ENCODE measurements at regions not wholly inside any gene's neighbourhood (a gene's known extent, or its start where the extent isn't known, plus 50 kb on each side); places are given as distances from the start of the nearest gene placed in this dataset.

GRCh38 chr18:78771496-78772359, 207.9 kb upstream of the SALL3 start:
- DNase-seq (ENCODE audit: low spot score) = no peak

- DNase-seq (ENCODE audit: low spot score) = no peak
These were observed 207.0 kb upstream of the SALL3 start for GRCh38 chr18:78772360-78773302.

GRCh38 chr18:78773303-78773755, 206.3 kb upstream of the SALL3 start:
- no peak for DNase-seq (ENCODE audit: low spot score)

GRCh38 chr18:78773819-78774218, 205.8 kb upstream of the SALL3 start:
- DNase-seq (ENCODE audit: low spot score) = no peak

DNA sequence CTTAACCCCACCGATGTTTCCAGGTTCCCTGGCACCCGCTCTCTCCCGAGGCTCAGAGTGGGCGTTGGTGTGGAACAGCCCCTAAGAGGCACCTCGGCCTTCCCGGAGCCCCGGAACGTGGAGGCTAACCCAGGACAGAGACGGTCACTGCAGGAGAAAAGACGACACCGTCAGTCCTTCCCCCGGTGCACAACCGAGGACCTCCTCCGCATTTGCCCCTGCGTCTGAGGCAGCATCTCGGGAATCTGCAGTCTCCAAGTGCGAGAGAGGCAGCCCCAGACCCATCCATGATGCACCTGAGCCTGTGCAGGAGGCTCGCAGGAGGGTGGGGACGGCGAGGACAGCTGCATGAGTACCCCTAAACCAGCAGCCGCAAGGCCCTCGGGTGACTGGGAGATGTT, 204.9 kb upstream of the SALL3 start:
- no peak for DNase-seq (ENCODE audit: low spot score)

- no peak for DNase-seq (ENCODE audit: low spot score)
These were observed 203.5 kb upstream of the SALL3 start for GRCh38 chr18:78776151-78776550.

GRCh38 chr18:78776706-78777285, 202.8 kb upstream of the SALL3 start:
- DNase-seq (ENCODE audit: low spot score) = no peak

DNA sequence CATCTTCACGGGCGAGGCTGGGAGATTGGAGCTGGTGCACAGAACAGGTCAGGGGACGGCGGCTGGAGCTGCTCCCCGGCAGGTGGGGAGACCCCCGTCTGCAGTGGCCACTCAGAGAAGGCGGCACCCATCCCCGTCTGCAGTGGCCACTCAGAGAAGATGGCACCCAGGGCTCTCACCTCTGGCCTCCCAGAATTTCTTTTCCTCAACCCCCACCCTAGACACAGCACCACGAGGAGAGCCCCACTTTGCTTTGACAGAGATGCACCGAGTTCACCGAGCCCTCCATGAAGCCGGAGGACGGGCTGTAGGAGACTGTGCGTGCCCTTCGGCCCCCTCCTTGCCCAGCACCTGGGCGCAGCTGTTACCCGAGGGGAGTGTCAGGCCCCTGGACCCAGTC, 201.6 kb upstream of the SALL3 start:
- DNase-seq (ENCODE audit: low spot score) = no peak

DNA sequence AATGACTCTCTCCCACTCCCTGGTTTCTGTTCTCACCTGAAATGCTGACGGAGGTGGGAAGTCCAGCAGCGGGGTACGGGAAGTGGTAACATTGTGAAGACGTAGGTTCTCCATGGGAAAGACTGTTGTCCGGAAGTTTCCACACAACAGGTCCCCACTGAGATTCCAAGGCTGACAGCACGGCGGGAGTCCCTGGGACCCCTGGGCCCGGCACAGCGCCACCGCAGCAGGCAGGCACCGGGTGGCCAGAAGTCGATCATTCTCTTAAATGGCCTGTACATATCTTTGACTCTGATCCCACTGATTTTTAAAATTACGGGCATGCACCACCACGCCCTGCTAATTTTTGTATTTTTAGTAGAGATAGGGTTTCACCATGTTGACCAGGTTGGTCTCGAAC, 201.0 kb upstream of the SALL3 start:
- DNase-seq (ENCODE audit: low spot score) = no peak

DNA sequence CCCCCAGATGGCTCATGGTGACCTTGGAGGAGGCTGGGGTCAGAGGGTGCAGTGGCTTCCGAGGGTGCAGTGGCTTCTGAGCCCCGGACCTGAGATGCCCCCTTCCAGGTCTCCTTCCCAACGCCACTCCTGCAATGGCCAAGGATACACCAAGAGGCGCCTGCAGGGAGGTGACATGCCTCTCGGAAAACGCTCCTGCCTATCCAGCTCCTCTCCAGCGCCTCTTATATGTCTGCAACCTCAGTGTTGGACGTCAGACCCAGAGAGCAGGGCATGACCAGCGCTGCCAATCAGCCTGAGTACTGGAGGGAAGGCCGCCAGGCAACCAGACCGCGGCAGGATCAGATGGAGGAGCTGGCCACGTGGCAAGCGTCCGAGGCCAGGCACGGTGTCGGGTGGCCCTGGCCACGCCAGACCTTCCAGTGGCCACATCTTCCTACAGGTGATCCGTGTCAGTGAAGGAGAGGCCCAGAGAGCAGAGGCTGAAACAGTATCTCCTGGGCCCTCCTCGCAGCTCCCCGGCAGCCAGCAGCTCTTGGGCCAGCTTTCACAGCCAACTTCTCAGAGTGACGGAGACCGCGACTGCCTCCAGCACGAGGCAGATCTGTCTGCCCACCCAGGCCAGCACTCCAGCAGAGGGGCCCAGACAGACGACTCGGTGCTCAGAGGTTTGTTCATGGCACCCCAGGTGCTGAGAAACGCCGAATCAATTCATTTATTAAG, 199.5 kb upstream of the SALL3 start:
- DNase-seq (ENCODE audit: low spot score) = no peak

DNA sequence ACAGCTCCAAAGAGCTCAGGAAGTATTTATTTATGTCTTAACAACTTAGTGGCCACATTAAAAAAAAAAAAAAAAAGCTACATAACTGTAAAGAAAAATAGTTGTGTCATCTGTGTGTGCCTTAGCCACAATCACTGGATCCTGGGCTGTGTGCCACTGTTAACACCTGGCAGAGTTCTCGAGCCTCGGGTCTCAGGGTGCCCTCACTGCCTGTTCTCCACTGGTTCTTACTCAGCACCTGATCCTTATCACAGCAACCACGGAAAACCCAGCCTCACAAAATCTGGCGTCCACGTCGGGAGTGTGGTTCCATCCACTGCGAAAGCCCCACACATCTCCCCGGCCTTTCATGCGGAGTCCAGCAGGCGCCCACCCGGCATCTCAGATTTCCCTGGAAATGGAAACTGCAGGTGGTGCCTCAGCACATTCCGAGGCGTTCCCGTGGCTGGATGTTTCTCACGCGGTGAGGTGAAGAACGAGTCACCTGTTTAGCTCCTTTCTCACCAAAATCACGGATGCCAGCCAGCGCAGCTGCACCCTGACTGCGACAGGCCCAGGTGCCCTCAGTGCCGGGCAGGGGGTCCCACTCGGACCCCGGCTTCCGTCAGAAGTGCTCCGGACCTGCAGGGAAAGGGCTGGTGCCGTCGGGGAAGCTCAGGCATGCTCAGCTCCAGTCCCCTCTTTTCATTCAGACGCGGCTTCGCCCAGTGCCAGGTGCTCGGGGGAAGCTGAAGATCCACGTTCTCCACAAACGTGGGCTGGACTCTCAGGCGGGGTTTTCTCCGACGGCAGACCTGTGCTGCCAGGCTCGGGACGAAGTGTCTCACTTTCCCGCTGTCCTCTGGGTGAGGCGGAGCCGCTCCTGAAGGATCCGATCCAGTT, 198.7 kb upstream of the SALL3 start:
- no peak for DNase-seq (ENCODE audit: low spot score)

DNA sequence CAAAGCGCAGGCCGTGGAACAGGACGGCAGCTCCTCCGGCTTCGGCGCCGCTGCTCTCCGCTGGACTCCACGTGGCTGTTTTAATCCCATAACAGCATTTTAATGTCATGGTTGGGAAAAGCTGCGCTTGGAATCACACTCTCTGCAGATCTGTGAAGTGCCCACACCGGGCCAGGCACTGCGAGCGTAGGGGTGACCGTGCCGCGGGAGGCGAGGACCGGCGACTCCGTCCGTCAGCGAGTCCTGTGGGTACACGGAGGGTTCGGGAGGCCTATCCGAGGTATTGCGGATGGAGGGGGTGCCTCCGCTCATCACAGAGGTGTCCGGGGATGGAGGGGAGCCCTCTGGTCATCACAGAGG, 198.0 kb upstream of the SALL3 start:
- no peak for DNase-seq (ENCODE audit: low spot score)

DNA sequence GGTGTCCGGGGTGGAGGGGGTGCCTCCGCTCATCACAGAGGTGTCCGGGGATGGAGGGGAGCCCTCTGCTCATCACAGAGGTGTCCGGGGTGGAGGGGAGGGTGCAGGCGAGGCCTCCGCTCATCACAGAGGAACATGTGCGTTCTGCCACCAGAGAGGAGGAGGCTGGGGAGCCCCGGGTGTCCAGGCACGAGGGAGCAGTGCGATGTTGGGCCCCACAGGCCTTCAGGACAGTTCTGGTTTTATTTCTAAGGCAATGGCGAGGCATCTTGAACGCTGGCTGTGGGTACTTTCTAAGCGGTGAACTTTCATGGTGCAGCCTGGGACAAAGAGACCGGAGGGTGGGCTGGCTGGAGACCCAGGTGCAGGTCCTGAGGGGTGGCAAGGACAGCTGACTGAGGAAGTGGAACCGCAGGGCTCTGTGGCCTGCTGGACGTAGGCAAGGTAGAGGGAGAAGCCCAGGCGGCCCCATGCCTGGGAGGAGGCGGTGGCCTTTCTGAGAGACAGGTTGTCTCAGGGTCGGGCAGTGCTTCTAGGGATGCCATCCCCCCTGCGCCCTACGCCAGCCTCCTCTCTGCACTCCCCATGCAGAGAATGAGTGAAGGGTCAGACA, 196.6 kb upstream of the SALL3 start:
- DNase-seq (ENCODE audit: low spot score) = no peak

- no peak for DNase-seq (ENCODE audit: low spot score)
These were observed 196.1 kb upstream of the SALL3 start for GRCh38 chr18:78783564-78783960.

DNA sequence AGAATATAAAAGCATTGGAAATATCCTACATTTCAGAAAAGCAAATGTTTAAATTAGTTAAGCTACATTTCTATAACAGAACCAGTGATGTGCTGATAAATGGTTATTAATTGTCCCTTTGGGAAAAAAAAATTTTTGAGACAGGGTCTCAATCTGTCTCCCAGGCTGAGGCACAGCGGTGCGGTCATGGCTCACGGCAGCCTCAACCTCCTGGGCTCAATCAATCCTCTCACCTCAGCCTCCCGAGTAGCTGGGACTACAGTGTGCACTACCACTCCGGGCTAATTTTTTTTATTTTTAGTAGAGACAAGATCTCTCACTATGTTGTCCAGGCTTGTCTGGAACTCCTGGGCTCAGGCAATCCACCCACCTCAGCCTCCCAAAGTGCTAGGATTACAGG, 194.8 kb upstream of the SALL3 start:
- no peak for DNase-seq (ENCODE audit: low spot score)

- DNase-seq (ENCODE audit: low spot score) = no peak
These were observed 193.9 kb upstream of the SALL3 start for GRCh38 chr18:78785706-78786105.

- no peak for DNase-seq (ENCODE audit: low spot score)
These were observed 192.8 kb upstream of the SALL3 start for GRCh38 chr18:78786776-78787175.

DNA sequence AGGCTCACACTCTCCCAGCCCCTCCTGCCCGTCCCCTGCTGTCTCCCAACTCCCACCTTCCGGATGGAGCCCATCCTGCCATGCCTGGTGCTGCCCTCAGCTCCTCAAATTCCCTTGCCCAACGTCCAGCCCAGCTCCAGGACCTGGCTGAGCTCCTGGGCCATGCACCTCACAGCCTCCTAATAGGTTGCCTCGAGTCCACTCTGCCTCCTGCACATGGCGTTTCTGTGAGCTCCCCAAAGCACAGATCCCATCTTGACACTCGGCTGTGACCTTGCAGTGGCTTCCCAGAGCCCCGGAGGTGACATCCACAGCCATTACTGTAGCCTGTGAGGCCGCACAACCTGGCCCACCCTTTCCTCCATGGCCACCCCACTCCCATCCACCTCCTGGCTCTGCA, 191.9 kb upstream of the SALL3 start:
- DNase-seq (ENCODE audit: low spot score) = no peak

GRCh38 chr18:78788161-78788560, 191.5 kb upstream of the SALL3 start:
- DNase-seq (ENCODE audit: low spot score) = no peak

GRCh38 chr18:78789850-78790249, 189.8 kb upstream of the SALL3 start:
- no peak for DNase-seq (ENCODE audit: low spot score)

DNA sequence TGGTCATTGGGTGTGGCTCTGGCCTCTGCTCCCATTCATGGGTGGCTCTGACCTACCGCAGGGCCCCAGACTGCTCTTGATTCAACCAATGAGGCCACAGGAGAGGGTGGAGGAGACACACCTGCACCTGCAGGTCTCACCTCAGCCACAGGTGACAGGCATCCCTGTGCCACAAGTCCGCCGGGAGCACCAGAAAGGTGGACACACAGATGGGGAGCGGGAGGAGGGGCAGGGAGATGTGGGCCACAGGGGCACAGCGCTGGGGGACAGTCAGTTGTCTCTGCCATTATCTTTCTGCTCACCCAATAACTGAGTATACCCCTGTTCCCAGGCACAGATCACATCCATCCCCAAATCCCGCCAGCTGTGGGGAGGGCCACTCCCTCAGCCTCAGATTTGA, 189.1 kb upstream of the SALL3 start:
- no peak for DNase-seq (ENCODE audit: low spot score)

All from globus pallidus (tissue), 1 donor.